Uterus (tissue), 3 donors: ENCODE measurements at regions not wholly inside any gene's neighbourhood (a gene's known extent, or its start where the extent isn't known, plus 50 kb on each side); places are given as distances from the start of the nearest gene placed in this dataset.

ENCODE experiments used
- DNase-seq, 2 donors: peaks; one replicate each; pipeline ENCODE4 v3.0.0-alpha.2; 2019 to 2020
- H3K27ac ChIP-seq, 2 donors: fragments of 200-600 bp; sonication (generic); 1 replicate in 1 of 2; 2 replicates in 1 of 2; pipeline ENCODE4 v1.5.1; 2016 to 2018
- H3K27me3 ChIP-seq, 2 donors: fragments of 200-600 bp; sonication (generic); one replicate each; pipeline ENCODE4 v1.5.1; 2018 to 2019; ENCODE audit warnings: control low read depth in 1 of 2
- H3K36me3 ChIP-seq, 2 donors: fragments of 200-600 bp; sonication (generic); one replicate each; pipeline ENCODE4 v1.5.1; 2019; ENCODE audit warnings: control low read depth in 1 of 2
- H3K4me1 ChIP-seq, 2 donors: fragments of 200-600 bp; sonication (generic); one replicate each; pipeline ENCODE4 v1.5.1; 2018 to 2019; ENCODE audit warnings: control low read depth in 1 of 2
- H3K4me3 ChIP-seq, 2 donors: fragments of 200-600 bp; sonication (generic); 1 replicate in 1 of 2; 2 replicates in 1 of 2; pipeline ENCODE4 v1.5.1; 2018 to 2019; ENCODE audit warnings: mild to moderate bottlenecking in 1 of 2
- H3K9me3 ChIP-seq, 2 donors: fragments of 200-600 bp; sonication (generic); one replicate each; pipeline ENCODE4 v1.5.1; 2019; ENCODE audit warnings: control low read depth in 1 of 2
- CTCF ChIP-seq, 4 experiments: fragments of 200-600 bp in 2 of 4; fragments of 450-650 bp in 2 of 4; sonication (generic) in 2 of 4; IDR thresholded peaks; one replicate each; pipeline ENCODE4 v1.5.1; 2016 to 2019; ENCODE audit warnings: antibody characterized with exemption in 4 of 4, mild to moderate bottlenecking in 2 of 4, moderate library complexity in 1 of 4
- POLR2A ChIP-seq, 2 donors: fragments of 450-650 bp; IDR thresholded peaks; one replicate each; pipeline ENCODE4 v1.6.1; 2016; ENCODE audit warnings: antibody characterized with exemption in 2 of 2, mild to moderate bottlenecking in 1 of 2, moderate library complexity in 1 of 2
- intact Hi-C: fragments of 100-400 bp; cut with DNase I; formaldehyde crosslinking; loops from one replicate; pipeline ENCODE4 v1.15.1; 2023; ENCODE audit warnings: low total_unique reads
- donor health status: DM: yes; HTN: yes; CAD: no.

- no peak for DNase-seq
- no peaks in the 10 kb centered on the region for H3K4me1 ChIP-seq
- no peaks in the 10 kb centered on the region for H3K36me3 ChIP-seq
- intact Hi-C loops, result no loop called here
- no peaks in the 10 kb centered on the region for H3K9me3 ChIP-seq
- H3K4me3 ChIP-seq, result no peak overlapping the region
- no peak overlapping the region for H3K27ac ChIP-seq
- H3K27me3 ChIP-seq, result no peaks in the 10 kb centered on the region
- no peak for TF ChIP-seq CTCF (IDR thresholded peaks at IDR 0.05)
- no peak for TF ChIP-seq POLR2A (IDR thresholded peaks at IDR 0.05)
Measured at GRCh38 chr5:152638996-152639552, 234.0 kb upstream of the NMUR2 start.

- TF ChIP-seq POLR2A (IDR thresholded peaks at IDR 0.05) (no peak), CTCF (IDR thresholded peaks at IDR 0.05) (no peak)
- Histone ChIP-seq H3K27ac (no peak overlapping the region), H3K4me1 (no peaks in the 10 kb centered on the region), H3K4me3 (no peak overlapping the region), H3K36me3 (no peaks in the 10 kb centered on the region), H3K27me3 (no peaks in the 10 kb centered on the region), H3K9me3 (no peaks in the 10 kb centered on the region)
- intact Hi-C loops, result no loop called here
- DNase-seq, result no peak
Measured at GRCh38 chr5:152641970-152642805, 237.1 kb upstream of the NMUR2 start.

- Histone ChIP-seq H3K27me3 (no peaks in the 10 kb centered on the region), H3K9me3 (no peaks in the 10 kb centered on the region), H3K27ac (no peak overlapping the region), H3K4me1 (no peaks in the 10 kb centered on the region), H3K36me3 (no peaks in the 10 kb centered on the region), H3K4me3 (no peak overlapping the region)
- intact Hi-C loops, result no loop called here
- DNase-seq, result no peak
- TF ChIP-seq CTCF (IDR thresholded peaks at IDR 0.05), result no peak
- TF ChIP-seq POLR2A (IDR thresholded peaks at IDR 0.05), result no peak
Measured at GRCh38 chr5:152642880-152643279, 237.8 kb upstream of the NMUR2 start.

- intact Hi-C loops, result no loop called here
- H3K9me3 ChIP-seq, result no peaks in the 10 kb centered on the region
Measured at GRCh38 chr5:152644029-152644728, 239.1 kb upstream of the NMUR2 start.

More at GRCh38 chr5:152644029-152644728, 239.1 kb upstream of the NMUR2 start:
- DNase-seq, result no peak
- Histone ChIP-seq H3K4me1 (no peaks in the 10 kb centered on the region), H3K4me3 (no peak overlapping the region), H3K27ac (no peak overlapping the region), H3K36me3 (no peaks in the 10 kb centered on the region), H3K27me3 (no peaks in the 10 kb centered on the region)
- no peak for TF ChIP-seq CTCF (IDR thresholded peaks at IDR 0.05)
- TF ChIP-seq POLR2A (IDR thresholded peaks at IDR 0.05), result no peak
